Bronchial epithelial cell (primary cell): ENCODE measurements at regions not wholly inside any gene's neighbourhood (a gene's known extent, or its start where the extent isn't known, plus 50 kb on each side); places are given as distances from the start of the nearest gene placed in this dataset.

Source experiments
- DNase-seq: peaks from one replicate; pipeline ENCODE4 v3.0.0-alpha.2; 2010; ENCODE audit warnings: low read depth
- FAIRE-seq: peaks from 2 replicates; lab custom pipeline; 2011; peaks lifted over from hg19 to GRCh38; lab: Jason Lieb, UNC
- H3K27me3 ChIP-seq: 2 replicates; pipeline ENCODE4 v1.5.1; 2011; ENCODE audit warnings: low read length; ENCODE audit not compliant: control insufficient read depth, insufficient read depth
- H3K36me3 ChIP-seq: 2 replicates; pipeline ENCODE4 v1.5.1; 2011; ENCODE audit warnings: low read length; ENCODE audit not compliant: control insufficient read depth, insufficient read depth
- H3K4me3 ChIP-seq: 2 replicates; pipeline ENCODE4 v1.5.1; 2011; ENCODE audit warnings: mild to moderate bottlenecking, low read depth, low read length, control low read depth
- TF ChIP-seq, protein P1 (sequence below): IDR thresholded peaks from 2 replicates; pipeline ENCODE4 v1.5.1; 2011; ENCODE audit warnings: mild to moderate bottlenecking, moderate library complexity, low read length, control low read depth, inconsistent platforms; ENCODE audit not compliant: insufficient read depth, severe bottlenecking

DNA sequence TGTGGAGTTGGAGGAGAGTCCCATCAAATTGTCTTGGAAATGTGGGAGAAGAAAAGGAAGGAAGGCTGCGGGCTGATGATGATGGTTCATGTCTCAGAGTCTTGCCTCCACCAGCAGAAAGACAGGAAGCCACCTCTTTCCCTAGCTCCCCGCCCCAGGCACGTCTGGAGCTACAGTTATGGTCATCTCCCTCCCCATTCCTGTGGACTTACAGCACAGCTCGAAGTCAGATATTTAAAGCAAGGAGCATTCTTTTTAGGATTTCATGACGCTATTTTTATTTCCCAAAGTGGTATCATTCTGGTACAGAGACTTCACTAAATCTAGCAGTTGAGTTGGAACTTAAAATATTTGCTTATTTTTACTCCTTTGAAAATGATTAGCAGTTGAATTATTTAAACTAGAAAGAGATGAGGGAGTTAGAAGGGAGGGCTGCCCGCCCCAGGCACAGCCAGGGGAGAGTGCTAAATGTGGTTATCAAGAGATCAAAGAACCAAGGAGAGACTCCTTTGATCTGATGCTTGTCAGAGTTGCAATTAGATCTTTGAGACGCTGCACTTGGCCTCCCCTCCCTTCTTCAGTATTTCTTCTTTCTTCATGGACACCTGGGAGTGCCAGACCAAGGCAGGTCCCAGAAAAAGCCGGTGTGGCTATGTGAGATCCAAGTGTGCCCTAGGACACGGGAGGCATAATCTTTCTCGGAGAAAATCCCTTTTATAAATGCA, 199.9 kb upstream of the SOX4 start:
- H3K4me3 ChIP-seq: no peak overlapping the region
- no peaks in the 10 kb centered on the region for H3K27me3 ChIP-seq
- TF ChIP-seq, protein P1, sequence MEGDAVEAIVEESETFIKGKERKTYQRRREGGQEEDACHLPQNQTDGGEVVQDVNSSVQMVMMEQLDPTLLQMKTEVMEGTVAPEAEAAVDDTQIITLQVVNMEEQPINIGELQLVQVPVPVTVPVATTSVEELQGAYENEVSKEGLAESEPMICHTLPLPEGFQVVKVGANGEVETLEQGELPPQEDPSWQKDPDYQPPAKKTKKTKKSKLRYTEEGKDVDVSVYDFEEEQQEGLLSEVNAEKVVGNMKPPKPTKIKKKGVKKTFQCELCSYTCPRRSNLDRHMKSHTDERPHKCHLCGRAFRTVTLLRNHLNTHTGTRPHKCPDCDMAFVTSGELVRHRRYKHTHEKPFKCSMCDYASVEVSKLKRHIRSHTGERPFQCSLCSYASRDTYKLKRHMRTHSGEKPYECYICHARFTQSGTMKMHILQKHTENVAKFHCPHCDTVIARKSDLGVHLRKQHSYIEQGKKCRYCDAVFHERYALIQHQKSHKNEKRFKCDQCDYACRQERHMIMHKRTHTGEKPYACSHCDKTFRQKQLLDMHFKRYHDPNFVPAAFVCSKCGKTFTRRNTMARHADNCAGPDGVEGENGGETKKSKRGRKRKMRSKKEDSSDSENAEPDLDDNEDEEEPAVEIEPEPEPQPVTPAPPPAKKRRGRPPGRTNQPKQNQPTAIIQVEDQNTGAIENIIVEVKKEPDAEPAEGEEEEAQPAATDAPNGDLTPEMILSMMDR: no peak
- H3K36me3 ChIP-seq: no peaks in the 10 kb centered on the region
- no peak for DNase-seq
- FAIRE-seq: no peak

DNA sequence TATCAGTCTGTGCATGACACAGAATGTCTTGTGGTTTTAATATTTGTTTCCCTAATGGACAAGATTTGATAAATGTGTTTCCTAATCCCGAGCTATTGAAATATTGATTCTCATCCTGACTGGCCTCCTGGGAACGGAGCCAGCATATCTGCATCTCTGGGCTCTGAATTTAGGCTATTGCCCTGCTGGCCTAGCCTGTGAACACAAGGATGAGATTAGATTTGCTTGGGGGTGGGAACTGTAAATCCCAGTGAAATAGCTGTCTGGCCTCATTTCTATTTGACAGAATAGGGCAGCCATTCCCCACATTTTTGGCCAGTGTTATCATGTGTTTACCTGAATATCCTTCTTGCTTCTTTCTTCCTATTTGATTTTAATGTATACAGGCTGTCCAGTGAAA, 198.4 kb upstream of the SOX4 start:
- no peak for FAIRE-seq
- DNase-seq: peak; percentile 16
- TF ChIP-seq, protein P1: no peak
- H3K36me3 ChIP-seq: no peaks in the 10 kb centered on the region
- H3K27me3 ChIP-seq: no peaks in the 10 kb centered on the region
- H3K4me3 ChIP-seq: no peak overlapping the region

DNA sequence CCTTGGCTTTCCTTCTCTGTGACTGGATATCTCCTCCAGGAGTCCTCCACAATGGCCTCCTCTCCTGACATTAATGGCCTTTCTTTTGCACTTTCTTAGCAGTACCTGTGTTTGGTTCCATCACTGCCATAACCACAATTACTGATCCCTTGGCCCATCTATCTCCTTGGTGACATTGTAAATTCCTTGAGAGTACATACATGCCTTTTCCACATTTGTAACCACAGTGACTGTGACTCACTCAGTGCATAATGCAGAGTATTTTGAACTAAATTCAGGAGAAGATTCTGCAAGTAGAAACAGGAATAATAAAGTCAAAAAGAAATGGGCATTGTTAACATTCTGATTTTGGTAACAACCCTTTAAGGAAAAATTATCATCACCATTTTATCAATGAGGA, 197.2 kb upstream of the SOX4 start:
- peak; percentile 32 for FAIRE-seq
- no peaks in the 10 kb centered on the region for H3K27me3 ChIP-seq
- no peaks in the 10 kb centered on the region for H3K36me3 ChIP-seq
- no peak overlapping the region for H3K4me3 ChIP-seq
- TF ChIP-seq, protein P1: no peak
- peak; percentile 82 for DNase-seq

DNA sequence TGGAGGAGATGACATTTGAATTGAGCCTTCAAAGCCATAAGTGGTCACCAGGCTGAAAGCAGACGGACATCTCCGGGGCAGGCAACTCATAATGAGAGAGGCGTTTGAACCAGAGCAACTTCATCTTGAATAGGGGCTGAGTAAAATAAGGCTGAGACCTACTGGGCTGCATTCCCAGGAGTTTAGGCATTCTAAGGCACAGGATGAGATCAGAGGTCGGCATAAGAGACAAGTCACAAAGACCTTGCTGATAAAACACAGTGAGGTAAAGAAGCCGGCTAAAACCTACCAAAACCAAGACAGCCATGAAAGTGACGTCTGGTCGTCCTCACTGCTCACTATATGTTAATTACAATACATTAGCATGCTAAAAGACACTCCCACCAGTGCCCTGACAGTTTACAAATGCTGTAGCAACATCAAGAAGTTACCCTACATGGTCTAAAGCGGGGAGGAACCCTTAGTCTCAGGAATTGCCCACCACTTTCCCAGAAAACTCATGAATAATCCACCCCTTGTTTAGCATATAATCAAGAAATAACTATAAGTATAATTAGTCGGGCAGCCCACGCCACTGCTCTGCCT, 194.7 kb upstream of the SOX4 start:
- TF ChIP-seq, protein P1: no peak
- H3K36me3 ChIP-seq: no peaks in the 10 kb centered on the region
- FAIRE-seq (no peak), DNase-seq (no peak)
- H3K4me3 ChIP-seq: no peak overlapping the region
- H3K27me3 ChIP-seq: no peaks in the 10 kb centered on the region

DNA sequence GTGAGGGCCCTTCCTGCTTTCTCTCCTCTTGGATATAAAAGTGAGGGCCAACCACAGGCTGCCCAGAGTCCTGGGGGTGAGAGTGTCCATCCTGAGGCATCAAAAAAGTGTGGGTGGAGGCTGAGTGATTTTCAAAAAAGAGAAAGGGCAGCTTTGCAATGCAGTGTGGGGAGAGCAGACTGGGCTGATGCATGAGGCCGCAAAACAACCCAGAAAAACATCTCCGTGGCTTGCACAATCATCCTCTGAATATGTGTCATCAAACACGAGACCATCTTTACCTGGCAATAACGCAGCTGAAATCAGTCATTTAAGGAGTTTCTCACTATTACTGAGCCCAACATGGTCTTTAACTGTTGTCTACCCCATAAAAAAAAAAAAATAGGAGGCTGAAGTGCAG, 191.2 kb upstream of the SOX4 start:
- Histone ChIP-seq H3K36me3 (no peaks in the 10 kb centered on the region), H3K27me3 (no peaks in the 10 kb centered on the region), H3K4me3 (no peak overlapping the region)
- TF ChIP-seq, protein P1: no peak
- FAIRE-seq: no peak
- no peak for DNase-seq
